H9 (cell line): ENCODE measurements at regions not wholly inside any gene's neighbourhood (a gene's known extent, or its start where the extent isn't known, plus 50 kb on each side); places are given as distances from the start of the nearest gene placed in this dataset.

Experiments
- DNase-seq: peaks from one replicate; pipeline ENCODE4 v3.0.0-alpha.2; 2017
- H2AFZ ChIP-seq: one replicate; pipeline ENCODE4 v1.6.1; 2013; ENCODE audit warnings: mild to moderate bottlenecking, low read length, control low read depth, moderate library complexity
- H2AK5ac ChIP-seq: 2 replicates; pipeline ENCODE4 v1.6.1; 2013; ENCODE audit warnings: low read length, control low read depth, mixed read lengths; ENCODE audit not compliant: insufficient read length
- H2BK120ac ChIP-seq: one replicate; pipeline ENCODE4 v1.6.1; 2013; ENCODE audit warnings: low read depth, mild to moderate bottlenecking, low read length, control low read depth, inconsistent platforms; ENCODE audit not compliant: poor library complexity, severe bottlenecking
- H2BK12ac ChIP-seq: 2 replicates; pipeline ENCODE4 v1.6.1; 2013; ENCODE audit warnings: low read length, control low read depth, mixed read lengths, low read depth; ENCODE audit not compliant: insufficient read length
- H2BK15ac ChIP-seq: 2 replicates; pipeline ENCODE4 v1.6.1; 2013; ENCODE audit warnings: low read depth, low read length, control low read depth
- H2BK20ac ChIP-seq: one replicate; pipeline ENCODE4 v1.6.1; 2013; ENCODE audit warnings: low read depth, mild to moderate bottlenecking, low read length, control low read depth, inconsistent platforms; ENCODE audit not compliant: poor library complexity, severe bottlenecking
- H2BK5ac ChIP-seq: 2 replicates; pipeline ENCODE4 v1.6.1; 2013; ENCODE audit warnings: low read length, control low read depth, mixed read lengths; ENCODE audit not compliant: insufficient read length
- H3K14ac ChIP-seq: 2 replicates; pipeline ENCODE4 v1.6.1; 2013; ENCODE audit warnings: low read length, control low read depth; ENCODE audit not compliant: insufficient read depth
- H3K18ac ChIP-seq: 2 replicates; pipeline ENCODE4 v1.6.1; 2013; ENCODE audit warnings: low read depth, mild to moderate bottlenecking, mixed read lengths, low read length, control low read depth; ENCODE audit not compliant: insufficient read length
- H3K23ac ChIP-seq: 2 replicates; pipeline ENCODE4 v1.6.1; 2013; ENCODE audit warnings: low read length, control low read depth, mixed read lengths, low read depth; ENCODE audit not compliant: insufficient read length
- H3K23me2 ChIP-seq: 2 replicates; pipeline ENCODE4 v1.6.1; 2013; ENCODE audit warnings: low read depth, mild to moderate bottlenecking, mixed read lengths, low read length, control low read depth; ENCODE audit not compliant: insufficient read length, poor library complexity, severe bottlenecking
- H3K27ac ChIP-seq: 2 replicates; pipeline ENCODE4 v1.5.1; 2013; ENCODE audit warnings: low read length, control low read depth, mixed read lengths, low read depth; ENCODE audit not compliant: insufficient read length
- H3K27me3 ChIP-seq: 2 replicates; pipeline ENCODE4 v1.6.1; 2013; ENCODE audit warnings: low read length, control low read depth, inconsistent platforms; ENCODE audit not compliant: insufficient read depth
- H3K4ac ChIP-seq: 2 replicates; pipeline ENCODE4 v1.6.1; 2013; ENCODE audit warnings: low read depth, mild to moderate bottlenecking, control low read depth, inconsistent platforms, low read length, moderate library complexity
- H3K4me1 ChIP-seq: 2 replicates; pipeline ENCODE4 v1.6.1; 2013; ENCODE audit warnings: low read length, control low read depth, inconsistent platforms; ENCODE audit not compliant: insufficient read depth
- H3K4me2 ChIP-seq: 2 replicates; pipeline ENCODE4 v1.6.1; 2013; ENCODE audit warnings: low read length, control low read depth, mixed read lengths; ENCODE audit not compliant: insufficient read length, insufficient read depth
- H3K56ac ChIP-seq: 2 replicates; pipeline ENCODE4 v1.6.1; 2013; ENCODE audit warnings: low read depth, mild to moderate bottlenecking, mixed read lengths, low read length, control low read depth; ENCODE audit not compliant: insufficient read length
- H3K79me1 ChIP-seq: 2 replicates; pipeline ENCODE4 v1.6.1; 2013; ENCODE audit warnings: low read depth, mild to moderate bottlenecking, moderate library complexity, low read length, control low read depth, inconsistent platforms; ENCODE audit not compliant: insufficient read depth, poor library complexity, severe bottlenecking
- H3K79me2 ChIP-seq: 2 replicates; pipeline ENCODE4 v1.6.1; 2013; ENCODE audit warnings: low read length, control low read depth, inconsistent platforms; ENCODE audit not compliant: insufficient read depth
- H3K9ac ChIP-seq: 2 replicates; pipeline ENCODE4 v1.6.1; 2013; ENCODE audit warnings: low read length, control low read depth, mixed read lengths; ENCODE audit not compliant: insufficient read length; ENCODE audit errors: extremely low read depth
- H3K9me3 ChIP-seq: one replicate; pipeline ENCODE4 v1.6.1; 2013; ENCODE audit warnings: low read depth, low read length, inconsistent platforms; ENCODE audit not compliant: control insufficient read depth
- H3T11ph ChIP-seq: one replicate; pipeline ENCODE4 v1.6.1; 2013; ENCODE audit warnings: mild to moderate bottlenecking, low read length, control low read depth, inconsistent platforms
- H4K20me1 ChIP-seq: one replicate; pipeline ENCODE4 v1.6.1; 2013; ENCODE audit not compliant: control insufficient read depth, insufficient read length, insufficient read depth
- H4K5ac ChIP-seq: 2 replicates; pipeline ENCODE4 v1.6.1; 2013; ENCODE audit warnings: low read depth, mild to moderate bottlenecking, mixed read lengths, low read length, control low read depth; ENCODE audit not compliant: insufficient read length
- H4K8ac ChIP-seq: replicated peaks from 2 replicates; pipeline ENCODE4 v1.6.1; 2013; ENCODE audit warnings: low read length, control low read depth, mixed read lengths, low read depth; ENCODE audit not compliant: insufficient read length
- H4K91ac ChIP-seq: 2 replicates; pipeline ENCODE4 v1.6.1; 2013; ENCODE audit warnings: low read depth, mild to moderate bottlenecking, moderate library complexity, mixed read lengths, low read length, control low read depth; ENCODE audit not compliant: insufficient read length
- H3K27ac Mint-ChIP-seq, 3 experiments: 2 replicates in 2 of 3; 3 replicates in 1 of 3; pipeline ENCODE4 v1.8.0; 2020 to 2021; ENCODE audit warnings: mixed read lengths in 3 of 3, mild to moderate bottlenecking in 1 of 3, moderate library complexity in 1 of 3
- H3K27me3 Mint-ChIP-seq: 2 replicates; pipeline ENCODE4 v1.8.0; 2021; ENCODE audit warnings: low read depth, mild to moderate bottlenecking, moderate library complexity, mixed read lengths
- H3K36me3 Mint-ChIP-seq, 3 experiments: 2 replicates in 2 of 3; 3 replicates in 1 of 3; pipeline ENCODE4 v1.8.0; 2020 to 2021; ENCODE audit warnings: low read depth in 3 of 3, mixed read lengths in 3 of 3; ENCODE audit not compliant: insufficient read depth in 1 of 3
- H3K4me1 Mint-ChIP-seq, 2 experiments: 2 replicates each; pipeline ENCODE4 v1.8.0; 2020; ENCODE audit warnings: mixed read lengths in 2 of 2
- H3K4me3 Mint-ChIP-seq, 2 experiments: 2 replicates in 1 of 2; 3 replicates in 1 of 2; pipeline ENCODE4 v1.8.0; 2020 to 2021; ENCODE audit warnings: mild to moderate bottlenecking in 2 of 2, mixed read lengths in 2 of 2, moderate library complexity in 1 of 2
- H3K9me3 Mint-ChIP-seq, 2 experiments: 2 replicates in 1 of 2; 3 replicates in 1 of 2; pipeline ENCODE4 v1.8.0; 2020; ENCODE audit warnings: mild to moderate bottlenecking in 2 of 2, mixed read lengths in 2 of 2, moderate library complexity in 1 of 2
- WGBS: extraction: QIAGEN DNeasy Blood & Tissue Kit; methylation state at CpG from one replicate; pipeline ENCODE4 v1.1.7; 2013; ENCODE audit warnings: missing lambda C conversion rate, low lambda C conversion rate, mixed read lengths; ENCODE audit not compliant: insufficient read length; ENCODE audit errors: extremely low coverage; 5-methylcytosine and 5-hydroxymethylcytosine counted together
- TF ChIP-seq, protein P1 (sequence below): fragments of 200-600 bp; sonication (generic); conservative IDR thresholded peaks from 3 replicates; pipeline ENCODE4 v1.8.0; 2021; ENCODE audit warnings: antibody characterized with exemption, mild to moderate bottlenecking

DNA sequence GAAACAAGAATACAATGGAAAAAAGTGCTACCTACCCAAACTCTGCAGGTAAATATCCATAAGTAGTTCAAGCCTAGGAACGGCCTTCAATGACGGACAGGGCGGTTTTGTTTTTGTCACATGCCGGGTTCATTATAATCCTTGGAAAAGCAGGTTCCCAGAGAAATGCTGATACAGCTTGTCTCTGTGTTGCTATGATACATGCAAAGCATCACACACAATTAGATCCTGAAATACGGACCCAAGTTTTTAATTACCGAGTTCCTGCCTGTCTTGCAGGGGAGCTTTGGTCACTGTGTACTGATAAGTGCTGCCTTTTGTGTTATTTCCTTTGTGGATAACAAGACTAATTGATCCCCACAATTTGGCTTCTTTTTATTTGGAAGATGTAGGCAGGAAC is 217.4 kb downstream of the HAPSTR1 start:
- Mint-ChIP-seq H3K4me3 (no peak overlapping the region), H3K9me3 (no peaks in the 10 kb centered on the region), H3K27ac (no peak overlapping the region), H3K4me1 (peaks cover 5 to 9% of the 10 kb centered on the region in 2 experiments), H3K36me3 (no peaks in the 10 kb centered on the region; a peak in 1 of 7 replicates), H3K27me3 (peaks cover 24% of the 10 kb centered on the region)
- Histone ChIP-seq H3K4me2 (no peak overlapping the region), H3T11ph (no peak overlapping the region), H2BK20ac (no peak overlapping the region), H2BK5ac (no peak overlapping the region), H3K9ac (no peak overlapping the region), H4K20me1 (no peaks in the 10 kb centered on the region), H3K56ac (no peak overlapping the region), H3K4me1 (peaks cover 3% of the 10 kb centered on the region; the same call in 1 of the 2 replicates), H2BK15ac (no peak overlapping the region), H3K23me2 (no peaks in the 10 kb centered on the region), H2BK12ac (no peak overlapping the region), H4K91ac (no peak overlapping the region), H2AK5ac (no peak overlapping the region), H3K79me1 (no peaks in the 10 kb centered on the region), H4K8ac (no peak overlapping the region), H3K14ac (no peak overlapping the region), H3K4ac (no peak overlapping the region), H3K18ac (no peak overlapping the region), H3K23ac (no peak overlapping the region), H2AFZ (no peak overlapping the region), H3K27me3 (no peaks in the 10 kb centered on the region; the same call in 1 of the 2 replicates), H3K9me3 (no peaks in the 10 kb centered on the region), H4K5ac (no peak overlapping the region), H2BK120ac (no peak overlapping the region), H3K79me2 (no peaks in the 10 kb centered on the region), H3K27ac (no peak overlapping the region)
- WGBS = no CpG with 5 or more reads among the region's 6 CpGs
- TF ChIP-seq, protein P1, sequence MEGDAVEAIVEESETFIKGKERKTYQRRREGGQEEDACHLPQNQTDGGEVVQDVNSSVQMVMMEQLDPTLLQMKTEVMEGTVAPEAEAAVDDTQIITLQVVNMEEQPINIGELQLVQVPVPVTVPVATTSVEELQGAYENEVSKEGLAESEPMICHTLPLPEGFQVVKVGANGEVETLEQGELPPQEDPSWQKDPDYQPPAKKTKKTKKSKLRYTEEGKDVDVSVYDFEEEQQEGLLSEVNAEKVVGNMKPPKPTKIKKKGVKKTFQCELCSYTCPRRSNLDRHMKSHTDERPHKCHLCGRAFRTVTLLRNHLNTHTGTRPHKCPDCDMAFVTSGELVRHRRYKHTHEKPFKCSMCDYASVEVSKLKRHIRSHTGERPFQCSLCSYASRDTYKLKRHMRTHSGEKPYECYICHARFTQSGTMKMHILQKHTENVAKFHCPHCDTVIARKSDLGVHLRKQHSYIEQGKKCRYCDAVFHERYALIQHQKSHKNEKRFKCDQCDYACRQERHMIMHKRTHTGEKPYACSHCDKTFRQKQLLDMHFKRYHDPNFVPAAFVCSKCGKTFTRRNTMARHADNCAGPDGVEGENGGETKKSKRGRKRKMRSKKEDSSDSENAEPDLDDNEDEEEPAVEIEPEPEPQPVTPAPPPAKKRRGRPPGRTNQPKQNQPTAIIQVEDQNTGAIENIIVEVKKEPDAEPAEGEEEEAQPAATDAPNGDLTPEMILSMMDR = no peak
- no peak for DNase-seq
